NCI-H2029 (cell line): ENCODE measurements at regions not wholly inside any gene's neighbourhood (a gene's known extent, or its start where the extent isn't known, plus 50 kb on each side); places are given as distances from the start of the nearest gene placed in this dataset.
"Not testable (repeated sequence)": the region's sequence is repeated elsewhere in the genome, so short reads cannot be mapped to it uniquely, and the experiment has no call there.

Experiments used
- DNase-seq: peaks from one replicate; lab custom pipeline; 2025; lab: John Stamatoyannopoulos, UW

DNA sequence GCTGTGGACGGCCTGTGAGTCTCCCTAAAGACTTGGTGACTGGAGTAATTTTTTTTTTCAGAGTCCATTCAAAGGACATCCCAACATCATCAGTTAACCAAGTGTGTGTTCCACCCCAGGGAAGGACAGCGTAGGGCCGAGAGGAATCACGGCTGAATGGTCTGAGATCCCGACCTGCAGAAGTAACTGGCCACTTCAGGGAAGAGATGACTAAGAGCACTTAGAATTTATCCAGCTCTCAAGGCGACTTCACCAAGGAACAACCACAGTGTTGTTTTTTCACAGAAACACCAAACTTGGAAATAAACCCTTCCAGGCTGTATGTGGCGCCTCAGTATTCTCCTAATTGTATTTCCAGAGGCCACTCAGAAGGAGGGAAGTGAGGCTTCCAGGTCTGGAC, 231.6 kb downstream of the FNDC1 start:
- no peak for DNase-seq

DNA sequence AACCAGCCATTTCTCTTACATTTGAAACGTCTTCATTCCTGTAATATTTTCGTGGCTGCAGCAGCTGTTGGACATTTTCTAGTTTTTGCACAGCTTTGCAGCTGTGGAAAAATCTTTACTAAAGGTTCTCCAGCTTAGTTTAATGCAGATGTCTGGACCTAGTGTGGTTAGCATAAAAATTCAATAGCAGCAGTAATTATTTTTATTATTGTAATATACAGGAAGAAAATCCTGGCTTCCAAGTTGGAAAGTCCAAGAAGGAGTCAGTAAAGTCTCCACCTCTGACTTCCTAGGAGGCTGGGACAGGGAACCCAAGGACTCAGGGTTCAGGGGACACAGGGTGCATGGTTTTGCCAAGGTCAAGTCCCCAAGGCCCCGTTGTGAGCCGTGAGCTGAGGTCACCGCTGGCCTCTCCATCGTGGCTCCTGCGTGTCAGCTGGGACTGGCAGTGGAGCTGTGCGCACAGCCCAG, 230.6 kb downstream of the FNDC1 start:
- no peak for DNase-seq

DNA sequence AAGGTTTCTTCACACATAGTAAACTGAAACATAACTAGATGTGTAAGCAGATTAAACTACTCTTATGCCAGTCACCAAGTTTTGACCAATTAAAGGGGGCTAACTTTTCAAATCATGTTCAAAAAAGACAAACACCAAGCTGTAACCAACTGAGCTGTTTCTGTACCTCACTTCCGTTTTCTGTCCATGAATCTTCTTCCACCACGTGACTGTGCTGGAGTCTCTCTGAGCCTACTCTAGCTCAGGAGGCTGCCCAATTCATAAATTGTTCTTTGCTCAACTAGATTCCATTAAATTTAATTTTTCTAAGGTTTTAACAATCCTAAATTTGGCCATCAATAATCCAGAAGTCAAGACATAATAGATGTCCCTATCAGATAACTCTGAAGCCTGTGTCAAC, 229.4 kb downstream of the FNDC1 start:
- DNase-seq = no peak

DNA sequence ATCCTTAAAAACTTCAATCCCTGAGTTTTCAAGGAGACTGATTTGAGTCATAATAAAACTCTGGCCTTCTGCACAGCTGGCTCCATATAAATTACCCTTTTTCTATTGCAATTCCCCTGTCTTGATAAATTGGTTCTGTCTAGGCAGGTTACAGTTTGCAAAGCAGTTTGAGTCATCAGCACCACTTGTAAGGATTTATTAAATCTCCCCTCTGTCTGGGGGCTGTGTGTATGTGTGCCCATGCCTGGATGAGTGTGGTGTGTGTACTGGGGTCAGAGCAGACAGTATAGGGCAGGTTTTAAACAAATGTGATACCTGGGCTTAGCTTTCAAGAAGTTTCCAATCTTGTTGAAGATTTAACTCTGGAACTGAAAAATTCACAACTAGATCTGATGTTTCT, 228.6 kb downstream of the FNDC1 start:
- DNase-seq = no peak

DNA sequence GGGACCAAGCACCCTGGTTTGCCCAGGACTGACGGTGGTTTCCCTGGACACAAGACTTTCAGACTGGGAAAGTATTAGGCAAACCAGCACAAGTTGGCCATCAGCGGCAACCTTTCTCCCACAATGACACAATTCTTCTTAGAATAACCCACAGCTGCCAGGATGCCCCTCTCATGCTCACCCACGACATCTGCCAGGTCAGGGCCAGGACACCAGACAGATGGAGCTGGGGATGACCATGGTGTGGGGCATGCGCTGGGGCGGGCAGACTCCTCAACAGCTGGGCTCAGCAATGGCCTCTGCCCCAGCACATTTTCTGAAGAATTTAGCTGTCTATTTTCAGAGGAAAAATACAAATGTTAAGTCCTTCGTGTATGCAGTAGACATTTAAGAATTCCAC, 226.4 kb downstream of the FNDC1 start:
- no peak for DNase-seq

DNA sequence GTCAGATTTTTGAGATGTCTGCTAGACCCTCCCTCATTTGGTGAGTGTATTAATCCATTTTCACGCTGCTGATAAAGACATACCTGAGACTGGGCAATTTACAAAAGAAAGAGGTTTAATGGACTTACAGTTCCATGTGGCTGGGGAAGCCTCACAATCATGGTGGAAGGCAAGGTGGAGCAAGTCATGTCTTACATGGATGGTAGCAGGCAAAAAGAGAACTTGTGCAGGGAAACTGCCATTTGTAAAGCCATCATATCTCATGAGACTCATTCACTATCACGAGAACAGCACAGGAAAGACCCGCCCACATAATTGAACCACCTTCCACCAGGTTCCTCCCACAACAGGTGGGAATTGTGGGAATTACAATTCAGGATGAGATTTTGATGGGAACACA, 223.5 kb downstream of the FNDC1 start:
- not testable (repeated sequence) for DNase-seq

DNA sequence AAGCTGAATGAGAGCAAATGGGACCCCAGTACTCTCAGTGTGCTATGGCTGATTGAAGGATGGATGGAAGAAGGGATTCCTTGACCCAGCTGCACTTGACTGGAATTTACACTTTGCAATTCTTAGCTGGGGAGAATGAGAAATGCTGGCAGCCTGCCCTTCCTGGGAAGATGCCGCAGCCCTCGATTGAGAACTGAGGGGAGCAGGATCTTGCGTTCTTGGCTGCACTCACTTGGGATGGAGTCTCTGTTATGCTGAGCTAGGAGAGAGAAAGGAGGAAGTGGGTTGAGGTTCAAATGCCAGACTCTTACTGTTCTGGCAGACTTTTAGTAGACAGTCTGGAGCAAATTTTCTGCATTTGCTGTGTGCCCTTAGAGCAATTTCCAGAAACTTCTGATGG, 221.2 kb downstream of the FNDC1 start:
- no peak for DNase-seq

DNA sequence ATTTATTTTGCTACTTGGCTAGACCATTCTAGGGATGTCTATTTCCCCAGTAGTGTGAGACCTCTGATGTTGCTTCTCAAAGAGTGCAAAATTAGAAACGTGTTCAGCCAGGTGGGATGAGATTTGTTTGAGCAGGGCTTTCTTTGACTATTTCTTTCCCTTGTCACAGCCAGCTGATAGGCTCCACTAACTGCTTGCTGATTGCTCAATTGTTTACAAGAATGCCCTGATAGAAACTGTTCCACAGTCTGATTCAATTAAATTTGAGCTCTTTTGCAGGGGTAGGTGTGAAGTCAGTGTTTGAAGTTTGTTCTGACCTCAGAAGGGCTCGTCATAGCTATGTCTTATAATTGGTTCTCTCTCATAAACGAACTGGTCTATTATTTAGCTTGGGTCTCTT, 220.5 kb downstream of the FNDC1 start:
- no peak for DNase-seq

DNA sequence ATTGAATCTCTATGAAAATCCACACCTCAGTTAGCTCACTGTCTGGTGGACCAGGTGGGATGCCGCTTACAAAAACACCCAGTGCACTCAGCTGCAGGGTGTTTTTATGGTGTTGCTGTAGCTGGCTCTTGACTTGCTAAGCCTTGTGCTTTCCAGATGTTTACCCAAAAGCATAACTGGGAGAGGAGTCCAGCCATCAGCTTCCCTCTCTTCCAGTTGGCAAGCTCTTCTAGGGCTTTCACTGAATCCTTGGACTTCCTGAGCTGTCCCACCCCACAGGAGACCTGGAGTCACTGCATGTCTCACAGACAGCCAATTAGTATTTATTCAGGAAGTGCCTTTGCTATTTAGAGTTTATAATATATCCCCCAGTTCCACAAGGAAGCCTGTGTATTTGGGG, 210.9 kb downstream of the FNDC1 start:
- DNase-seq = no peak

DNA sequence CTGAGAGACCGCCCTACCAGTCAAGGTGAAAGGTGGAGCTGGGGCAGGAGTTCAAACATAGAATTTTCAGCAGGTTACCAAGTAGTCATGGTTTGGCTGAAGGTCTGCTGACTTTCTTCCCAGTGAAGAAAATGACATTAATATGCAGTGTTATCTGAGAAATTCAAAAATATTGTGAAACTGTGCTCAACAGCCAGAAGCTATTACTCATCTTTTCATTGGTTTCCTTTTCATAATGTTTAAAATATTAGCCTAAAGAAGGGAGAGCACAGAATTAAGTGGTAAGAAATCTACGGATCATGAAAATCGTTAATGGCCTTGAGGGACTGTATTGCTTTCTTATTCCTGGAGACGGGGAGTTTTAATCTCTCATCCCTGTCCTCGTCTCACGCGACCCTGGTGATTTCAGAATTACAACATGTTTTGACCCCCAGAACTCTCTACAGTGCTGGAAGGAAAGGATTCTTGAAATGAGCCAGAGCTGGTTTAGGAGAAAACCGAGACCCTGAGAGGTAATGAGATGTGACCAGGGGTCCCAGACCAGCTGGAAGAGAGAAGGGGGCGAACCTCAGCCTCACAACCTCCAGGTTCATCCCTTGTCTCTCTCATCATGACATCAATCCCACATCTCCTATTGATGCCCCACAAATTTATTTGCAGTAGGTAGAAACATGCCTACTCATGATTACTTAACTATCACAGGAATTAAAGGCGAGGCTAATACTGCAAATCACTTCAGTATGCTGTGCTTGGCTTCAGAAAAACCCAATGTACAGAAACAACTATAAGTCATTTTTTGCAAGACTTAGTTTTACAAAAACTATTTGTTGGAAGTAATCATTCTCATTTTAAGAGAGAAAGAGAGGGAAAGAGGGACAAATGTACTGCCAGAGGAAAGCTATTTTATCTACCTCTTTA, 209.5 kb downstream of the FNDC1 start:
- DNase-seq = no peak

DNA sequence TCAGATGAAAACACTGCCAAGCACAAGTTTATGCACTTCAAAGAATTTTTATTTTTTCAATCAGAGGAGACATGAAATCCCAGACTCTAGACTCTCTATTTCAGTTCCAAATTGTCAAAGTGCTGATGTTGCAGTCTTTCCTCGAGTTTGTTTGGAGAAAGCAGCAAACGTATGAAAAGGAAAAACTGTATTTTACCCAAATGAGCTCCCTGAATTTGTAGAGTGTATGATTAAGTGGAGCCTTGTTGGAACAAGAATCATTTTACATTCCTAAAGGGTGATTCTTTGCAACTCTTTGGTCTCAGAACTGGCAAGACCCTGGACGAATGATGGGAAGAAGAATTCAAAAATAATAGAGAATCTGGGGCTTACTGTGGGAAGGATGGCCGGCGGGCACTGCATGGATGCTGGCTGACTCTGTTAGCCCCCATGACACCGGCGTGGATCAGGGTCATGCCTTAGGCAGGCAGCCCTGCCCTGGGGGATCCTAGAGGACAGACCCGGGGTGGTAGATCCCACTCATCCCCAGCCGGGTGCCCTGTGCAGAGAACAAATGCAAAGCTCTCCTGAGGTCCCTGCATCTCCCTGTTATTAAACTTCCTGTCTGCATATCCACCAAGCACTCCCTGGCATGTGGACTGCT, 207.4 kb downstream of the FNDC1 start:
- DNase-seq = no peak

DNA sequence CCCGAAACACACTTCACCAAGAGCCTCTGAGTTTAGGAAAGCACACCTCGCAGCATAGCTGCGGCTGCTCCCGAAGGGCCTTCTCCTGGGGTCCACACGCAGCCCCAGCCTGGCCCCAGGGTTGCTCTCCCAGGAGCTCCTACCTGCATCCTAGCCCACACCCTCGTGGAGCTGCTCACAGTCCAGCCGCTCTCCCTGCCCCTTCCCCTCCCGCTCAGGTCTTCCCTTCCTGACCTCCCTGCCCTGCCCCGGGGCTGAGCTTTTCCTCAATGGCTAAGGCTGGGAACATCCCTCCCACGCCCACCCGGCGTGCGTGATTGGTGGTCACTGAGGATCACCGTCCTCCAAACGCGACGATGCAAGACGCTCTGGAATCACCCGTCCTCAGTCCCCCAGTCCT, 205.8 kb downstream of the FNDC1 start:
- no peak for DNase-seq

DNA sequence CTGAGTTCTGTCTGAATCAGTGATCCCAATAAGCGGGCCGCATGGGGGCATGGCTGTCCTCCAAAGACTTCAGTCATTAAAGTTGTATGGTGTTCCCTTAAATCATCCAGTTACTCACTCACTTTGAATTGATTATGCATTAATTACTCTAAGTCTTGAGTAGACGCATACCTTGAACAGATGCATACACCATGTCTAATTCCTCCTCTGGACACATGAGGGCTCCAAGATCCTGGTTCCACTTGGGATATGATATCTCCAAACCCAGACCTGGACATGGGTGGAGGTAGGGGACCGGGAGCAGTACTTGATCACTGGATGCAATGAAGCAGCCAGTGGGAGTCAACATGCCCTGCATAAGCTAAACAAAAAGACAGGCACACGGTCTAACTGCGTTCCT, 204.5 kb downstream of the FNDC1 start:
- DNase-seq = no peak

DNA sequence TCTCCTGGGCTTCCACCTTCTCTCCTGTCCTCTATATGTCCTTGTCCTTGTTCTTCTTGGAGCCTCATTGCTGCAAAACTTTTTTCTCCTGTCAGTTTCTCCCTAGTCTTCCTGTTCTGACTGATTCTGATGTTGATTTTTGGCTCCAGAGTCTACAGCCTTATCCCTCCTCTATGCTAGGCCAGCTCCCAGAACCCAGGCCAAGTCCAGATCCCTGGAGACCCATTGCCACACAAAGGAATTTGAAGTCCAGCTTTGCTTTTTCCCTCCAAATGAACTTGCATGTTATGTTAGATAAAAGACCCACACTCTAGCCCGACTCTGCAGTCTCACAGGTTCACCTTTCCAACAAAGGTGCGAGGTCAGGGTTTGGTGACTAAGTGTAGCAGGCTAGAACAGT, 203.1 kb downstream of the FNDC1 start:
- no peak for DNase-seq

DNA sequence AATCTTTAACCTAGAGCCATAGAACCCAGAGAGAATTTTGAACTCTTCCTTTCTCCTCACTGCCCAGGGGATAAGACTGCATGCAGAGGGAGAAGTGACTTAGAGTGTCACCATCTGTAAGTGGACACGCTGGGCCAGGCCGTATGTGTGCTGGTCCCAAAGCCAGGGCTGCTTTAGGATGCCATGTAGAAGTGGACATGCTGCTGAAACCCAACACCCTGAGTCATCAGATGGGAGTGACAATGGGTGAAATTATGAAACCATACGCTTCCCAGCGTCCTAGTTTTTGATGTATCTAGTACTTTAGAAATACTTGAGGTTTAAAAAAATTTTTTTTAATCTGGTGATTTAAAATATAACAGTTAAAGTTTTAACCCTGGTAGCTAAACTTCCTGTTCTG, 191.1 kb downstream of the FNDC1 start:
- no peak for DNase-seq

DNA sequence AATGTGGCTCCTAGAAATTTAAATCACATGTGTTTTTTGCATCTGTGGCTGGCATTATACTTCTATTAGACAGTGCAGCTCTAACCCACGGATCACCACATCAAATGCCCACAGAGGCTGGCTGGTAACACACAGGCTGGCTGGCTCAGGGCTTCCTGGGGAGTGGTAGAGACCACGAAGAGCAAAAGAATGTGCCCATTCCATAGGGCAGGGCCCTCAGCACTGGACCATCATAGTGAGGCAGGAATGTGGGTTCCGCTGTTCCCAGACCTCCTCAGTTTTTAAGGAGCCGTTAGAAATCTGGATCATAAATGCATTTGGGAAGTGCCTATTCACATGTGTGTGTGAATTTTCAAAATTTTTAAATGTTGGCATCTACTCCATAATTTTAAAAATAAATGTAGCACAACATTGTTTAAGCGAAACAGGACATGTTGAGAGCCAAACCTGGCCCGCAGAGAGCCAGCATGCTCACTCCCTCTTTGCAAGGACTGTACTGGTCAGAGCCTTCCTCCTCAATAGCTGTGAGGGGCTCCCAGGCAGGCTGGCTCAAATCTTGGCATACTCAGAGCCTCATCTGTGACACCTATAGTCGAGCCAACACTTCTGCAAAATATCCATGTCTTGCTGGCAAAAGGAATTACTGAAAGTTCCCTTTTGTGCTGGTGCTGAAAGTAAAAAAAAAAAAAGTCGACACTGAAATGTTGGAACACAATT, 190.5 kb downstream of the FNDC1 start:
- no peak for DNase-seq

DNA sequence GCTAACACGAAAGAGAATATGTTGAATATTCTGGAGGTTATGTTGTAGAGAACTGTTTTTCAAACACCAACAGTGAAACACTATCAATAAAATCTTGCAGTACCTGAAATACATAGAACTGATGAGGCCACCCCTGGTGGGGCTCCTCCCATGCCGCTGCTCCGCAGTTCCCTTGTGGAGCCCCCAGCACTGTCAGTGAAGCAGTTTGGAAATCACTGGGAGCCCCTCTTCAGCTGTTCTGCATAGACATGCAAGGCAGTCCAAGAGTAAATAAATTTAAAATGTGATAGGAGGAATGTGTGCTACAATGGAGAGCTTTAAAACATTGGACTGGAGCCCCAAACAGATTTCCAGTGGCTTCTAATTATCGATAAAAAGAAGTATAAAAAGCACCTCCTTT, 189.4 kb downstream of the FNDC1 start:
- DNase-seq = no peak

DNA sequence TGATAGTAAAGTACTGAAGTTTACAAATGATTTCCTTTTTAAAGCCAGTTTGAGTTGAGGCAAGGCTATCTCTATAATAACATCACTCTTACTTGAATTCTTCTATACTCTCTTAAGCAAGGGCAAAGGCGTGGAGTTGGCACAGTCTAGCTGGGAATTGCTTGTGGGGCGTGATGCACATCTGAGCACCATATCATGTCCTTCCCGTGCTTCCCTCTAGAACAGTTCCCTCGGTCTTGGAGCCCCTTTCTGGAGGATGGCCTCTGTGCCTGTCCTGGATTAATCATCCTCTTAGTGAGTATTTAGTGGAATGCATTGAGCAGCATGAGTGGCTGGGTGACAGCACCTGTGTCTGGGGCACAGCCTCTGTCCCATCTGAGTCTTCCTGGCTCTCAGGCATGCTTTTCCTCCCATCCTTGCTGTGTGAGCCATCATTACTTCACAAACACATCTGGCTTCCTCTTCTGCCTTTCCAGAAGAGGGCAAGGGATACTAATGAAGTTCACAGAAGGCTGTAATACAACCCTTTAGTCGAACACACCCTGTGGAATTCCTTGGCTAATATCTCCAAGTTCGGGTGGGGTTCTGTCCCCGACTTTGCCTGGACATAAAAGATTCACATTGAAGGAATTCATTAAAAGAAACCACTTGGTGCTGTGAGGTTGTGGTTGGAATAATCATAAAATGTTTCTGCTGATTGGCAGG, 188.2 kb downstream of the FNDC1 start:
- DNase-seq = no peak

DNA sequence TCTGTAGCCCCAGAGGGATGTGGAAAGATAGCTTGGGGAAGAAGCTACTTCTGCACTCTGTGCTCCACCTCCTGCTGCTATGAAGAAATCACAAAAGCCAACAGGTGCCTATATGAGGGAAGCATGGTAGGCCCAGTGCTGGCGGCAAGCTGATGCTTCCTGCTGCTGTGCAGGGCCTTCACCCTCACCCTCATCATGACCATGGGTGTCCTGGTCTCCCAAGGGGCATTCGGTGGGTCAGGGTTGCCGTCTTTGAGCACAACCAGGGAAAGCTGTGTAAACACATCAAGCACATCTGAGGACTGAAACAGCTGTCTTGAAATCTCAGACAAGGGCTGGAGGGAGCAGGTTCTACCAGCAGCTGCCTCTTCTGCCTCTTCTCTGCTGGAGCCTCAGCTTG, 184.0 kb downstream of the FNDC1 start:
- no peak for DNase-seq

DNA sequence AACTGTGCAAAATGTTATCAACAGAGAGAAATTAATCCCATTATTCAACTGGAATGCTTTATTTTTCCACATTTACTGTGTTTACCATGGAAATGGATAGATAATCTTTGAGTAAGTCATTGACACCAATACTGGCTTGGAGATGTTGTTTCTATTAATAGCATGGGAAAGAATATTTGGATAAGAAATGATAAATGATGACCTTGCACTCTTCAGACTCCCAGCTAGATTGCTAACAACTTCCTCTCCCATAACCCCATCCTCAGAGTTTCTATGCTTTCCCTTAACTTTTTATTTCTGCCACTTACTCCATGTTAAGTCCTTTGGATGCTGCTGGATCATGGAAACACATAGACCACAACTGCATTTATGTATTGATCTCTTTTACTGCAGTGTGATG, 182.5 kb downstream of the FNDC1 start:
- DNase-seq = no peak

DNA sequence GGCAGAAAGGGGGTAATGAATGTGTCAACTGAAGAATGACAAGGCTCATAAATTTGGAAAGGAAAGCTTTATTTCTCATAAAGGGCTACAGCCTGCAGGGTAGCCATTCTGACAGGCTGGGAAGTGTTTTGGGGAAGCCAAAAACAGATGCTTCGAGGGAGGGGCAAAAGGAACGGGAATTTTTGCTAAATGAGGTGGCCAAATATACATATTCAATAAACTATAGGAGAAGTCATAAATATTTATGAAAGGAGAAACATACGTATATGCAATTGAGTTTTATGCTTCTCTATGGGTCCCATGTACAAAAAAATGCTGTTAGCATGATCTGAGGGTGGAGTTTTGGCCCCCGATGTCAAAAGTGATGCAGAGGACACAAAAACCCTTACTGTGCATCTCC, 180.7 kb downstream of the FNDC1 start:
- no peak for DNase-seq

DNA sequence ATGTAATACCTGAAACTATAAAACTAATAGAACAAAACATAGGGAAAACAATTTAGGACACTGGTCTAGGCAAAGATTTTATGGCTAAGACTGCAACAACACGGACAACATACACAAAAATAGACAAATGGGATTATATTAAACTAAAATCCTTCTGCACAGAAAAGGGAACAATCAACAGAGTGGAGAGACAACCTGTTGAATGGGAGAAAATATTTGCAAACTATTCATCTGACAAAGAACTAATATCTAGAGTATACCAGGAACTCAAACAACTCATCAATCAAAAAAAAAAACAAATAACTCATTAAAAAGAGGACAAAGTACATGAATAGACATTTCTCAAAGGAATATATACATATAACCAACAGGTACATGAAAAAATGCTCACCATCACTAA, 174.5 kb downstream of the FNDC1 start:
- DNase-seq = no peak
